H54 (cell line): ENCODE measurements at regions not wholly inside any gene's neighbourhood (a gene's known extent, or its start where the extent isn't known, plus 50 kb on each side); places are given as distances from the start of the nearest gene placed in this dataset.

Source experiments
- DNase-seq: peaks from one replicate; pipeline ENCODE4 v3.0.0; 2011; ENCODE audit warnings: low spot score, mixed read lengths; ENCODE audit not compliant: insufficient read length
- FAIRE-seq: peaks from 3 replicates; lab custom pipeline; 2011; peaks lifted over from hg19 to GRCh38; lab: Jason Lieb, UNC
- POLR2A ChIP-seq: IDR thresholded peaks from 2 replicates; pipeline ENCODE4 v1.6.1; 2011; ENCODE audit warnings: low read depth, mild to moderate bottlenecking, low read length

DNA sequence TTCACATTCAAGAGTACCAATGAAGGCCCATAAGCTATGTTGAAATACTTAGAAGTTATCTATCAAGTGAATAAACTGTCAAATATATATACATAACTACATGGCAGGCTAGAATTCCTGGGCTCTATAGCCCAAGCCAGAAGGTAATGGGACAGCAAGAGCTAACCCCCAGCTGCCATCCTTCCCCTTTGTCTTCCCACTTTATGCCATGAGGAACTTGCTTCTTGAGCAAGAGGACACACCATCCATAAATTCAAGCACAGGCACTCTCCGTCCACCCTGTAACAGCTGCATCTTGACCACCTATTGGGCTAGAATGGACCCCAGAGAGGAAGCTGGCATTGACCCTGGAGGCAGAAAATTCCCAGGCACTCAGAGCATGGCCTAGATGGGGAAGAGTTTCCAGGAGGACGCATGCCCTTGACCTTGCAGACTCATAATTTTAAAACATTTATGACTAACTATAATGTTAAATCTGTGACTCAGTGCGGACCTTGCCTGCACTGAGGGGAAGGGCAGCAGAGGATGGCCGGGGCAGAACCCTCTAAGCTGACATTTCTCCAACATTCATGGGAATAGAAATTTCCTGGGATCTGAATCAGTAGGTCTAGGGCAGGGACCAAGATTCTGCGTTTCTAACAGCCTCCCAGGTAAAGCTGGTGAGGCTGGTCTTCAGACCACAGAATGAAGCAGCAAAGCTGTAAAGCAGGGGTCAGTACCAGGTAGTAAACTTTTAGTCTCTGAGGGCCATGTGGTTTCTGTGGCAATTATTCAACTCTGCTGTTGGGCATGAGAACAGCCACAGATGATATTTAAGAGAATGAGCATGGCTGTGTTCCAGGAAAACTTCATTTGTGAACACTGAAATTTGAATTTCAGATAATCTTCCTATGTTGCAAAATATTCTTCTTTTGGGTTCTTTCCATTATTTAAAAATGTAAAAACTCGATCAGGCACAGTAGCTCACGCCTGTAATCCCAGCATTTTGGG, 71.4 kb upstream of the CLDN10 start:
- FAIRE-seq: no peak
- no peak for TF ChIP-seq POLR2A
- peak; percentile 12 for DNase-seq

DNA sequence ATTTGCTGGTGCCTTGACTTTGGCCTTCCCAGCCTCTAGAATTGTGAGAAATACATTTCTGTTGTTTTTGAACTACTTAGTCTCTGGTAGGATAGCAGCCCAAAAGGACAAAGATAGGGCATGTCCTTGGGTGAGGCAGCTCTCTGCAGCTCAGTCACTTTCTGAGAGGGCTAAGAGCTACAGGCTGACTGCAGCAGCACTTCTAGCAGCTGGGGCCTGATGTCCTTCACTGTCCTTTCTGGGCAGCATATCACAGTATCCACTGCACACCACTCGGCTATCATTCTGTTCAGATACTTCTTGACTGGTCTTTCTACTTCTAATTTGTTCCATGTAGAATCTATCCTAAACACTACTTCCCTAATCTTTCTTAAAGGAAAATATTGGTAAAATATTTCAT, 68.5 kb upstream of the CLDN10 start:
- no peak for FAIRE-seq
- no peak for TF ChIP-seq POLR2A
- DNase-seq: no peak

DNA sequence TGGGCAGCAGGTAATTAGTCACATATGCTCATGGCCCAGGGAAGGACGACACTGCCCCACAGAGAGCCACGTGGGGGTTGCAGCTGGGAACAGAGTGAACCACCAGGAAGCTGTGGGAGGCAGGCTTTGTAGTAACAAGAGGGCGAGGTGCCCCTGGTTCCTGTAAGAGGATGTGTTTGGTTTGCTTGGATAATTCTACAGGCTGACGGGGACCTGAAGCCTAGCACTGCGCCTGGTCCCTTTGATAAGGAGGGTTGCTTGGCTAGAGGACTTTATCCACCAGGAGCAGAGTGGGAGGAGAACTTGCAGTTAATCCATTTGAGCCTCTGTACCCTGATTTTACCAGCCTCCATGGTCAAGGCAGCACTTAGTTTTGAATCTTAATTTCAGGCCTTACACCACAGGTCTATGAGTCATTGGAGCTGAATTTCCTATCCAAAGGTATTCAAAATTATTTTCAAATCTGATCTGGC, 67.4 kb upstream of the CLDN10 start:
- FAIRE-seq (no peak), DNase-seq (peak; percentile 16)
- no peak for TF ChIP-seq POLR2A

DNA sequence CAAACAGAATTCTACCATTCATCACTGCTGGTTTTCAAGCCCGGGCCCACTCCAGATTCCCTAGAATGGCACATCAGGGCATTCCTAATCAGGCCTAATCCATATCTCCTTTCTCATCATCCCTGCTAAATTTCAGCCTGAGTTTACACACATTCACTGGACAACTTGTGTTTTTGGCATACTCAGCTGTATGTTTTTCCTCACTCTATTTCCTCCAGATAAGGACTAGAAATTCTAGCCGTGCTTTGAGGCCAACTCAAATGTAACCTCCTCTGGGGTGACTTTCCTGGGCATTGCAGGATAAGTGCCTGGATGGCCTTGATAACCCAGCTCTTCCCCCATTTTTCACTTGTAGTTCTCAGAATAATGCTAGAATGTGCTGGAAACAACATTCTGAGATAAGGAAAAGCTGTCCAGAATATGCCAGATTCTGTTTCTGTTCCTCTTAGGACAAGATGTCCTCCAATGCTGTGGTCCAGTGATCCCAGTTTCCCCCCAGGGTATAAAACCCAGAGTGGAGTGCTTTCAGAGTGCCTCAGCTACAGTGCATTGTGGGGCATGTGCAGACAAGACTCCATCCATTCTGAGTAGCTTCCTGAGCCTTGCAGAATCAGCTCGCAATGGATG, 66.9 kb upstream of the CLDN10 start:
- no peak for DNase-seq
- no peak for FAIRE-seq
- TF ChIP-seq POLR2A: no peak

DNA sequence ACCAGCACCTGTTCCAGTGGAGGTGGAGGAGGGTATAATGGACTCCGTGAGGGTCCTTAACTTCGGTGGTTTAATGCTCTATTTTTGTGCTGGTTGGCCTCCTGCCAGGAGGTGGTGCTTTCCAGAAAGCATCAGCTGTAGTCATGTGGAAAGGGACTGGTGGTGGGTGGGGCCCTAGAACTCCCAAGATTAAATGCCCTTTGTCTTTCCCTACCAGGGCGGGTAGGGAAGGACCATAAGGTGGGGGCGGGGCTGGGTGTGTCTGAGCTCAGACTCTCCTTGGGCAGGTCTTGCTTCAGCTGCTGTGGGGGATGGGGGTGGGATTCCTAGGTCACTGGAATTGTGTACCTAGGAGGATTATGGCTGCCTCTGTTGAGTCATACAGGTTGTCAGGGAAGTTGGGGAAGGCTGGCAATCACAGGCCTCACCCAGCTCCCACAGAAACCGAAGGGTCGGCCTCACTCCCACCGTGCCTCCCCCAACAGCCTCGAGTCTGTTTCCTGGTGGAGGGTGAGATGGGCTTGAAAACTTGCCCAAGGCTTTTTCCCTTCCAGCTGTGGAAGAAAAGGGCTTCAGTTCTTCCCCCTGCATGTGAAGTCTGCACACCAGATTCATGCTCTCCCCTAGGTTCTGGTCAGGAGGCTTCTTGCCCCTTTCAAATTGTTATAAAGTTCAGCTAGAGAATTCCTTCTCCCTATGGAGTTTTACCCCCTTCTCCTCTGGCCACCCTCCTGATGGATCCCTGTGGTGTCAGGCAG, 60.3 kb upstream of the CLDN10 start:
- TF ChIP-seq POLR2A: no peak
- FAIRE-seq (no peak), DNase-seq (no peak)

DNA sequence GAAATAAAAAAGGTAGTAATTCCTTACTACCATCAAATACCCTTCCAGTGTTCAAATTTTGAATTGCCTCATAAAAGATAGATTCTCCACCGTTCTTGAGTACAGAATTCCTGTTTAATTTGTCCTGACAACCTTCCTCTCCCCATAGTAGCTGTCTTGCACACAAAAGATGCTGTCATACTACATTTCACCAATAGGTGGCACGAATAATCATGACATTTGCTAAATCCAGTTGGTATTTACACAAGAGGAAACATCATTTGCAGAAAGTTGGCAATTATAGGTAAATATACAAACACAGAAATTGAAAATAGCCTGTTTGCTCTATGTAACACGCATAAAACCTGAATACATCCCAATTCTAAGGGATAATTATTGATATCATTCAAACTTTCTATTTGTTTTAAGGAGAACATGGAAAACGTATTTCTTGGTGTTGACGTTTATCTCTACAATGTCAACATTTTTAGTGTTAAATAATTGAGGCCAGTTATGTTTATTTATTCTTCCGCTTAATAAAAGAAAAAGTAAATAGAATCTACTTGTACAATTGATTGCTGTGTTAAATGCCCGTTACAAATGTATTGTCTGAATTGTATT, 58.3 kb upstream of the CLDN10 start:
- TF ChIP-seq POLR2A: no peak
- DNase-seq (peak; percentile 38), FAIRE-seq (peak; percentile 99)

DNA sequence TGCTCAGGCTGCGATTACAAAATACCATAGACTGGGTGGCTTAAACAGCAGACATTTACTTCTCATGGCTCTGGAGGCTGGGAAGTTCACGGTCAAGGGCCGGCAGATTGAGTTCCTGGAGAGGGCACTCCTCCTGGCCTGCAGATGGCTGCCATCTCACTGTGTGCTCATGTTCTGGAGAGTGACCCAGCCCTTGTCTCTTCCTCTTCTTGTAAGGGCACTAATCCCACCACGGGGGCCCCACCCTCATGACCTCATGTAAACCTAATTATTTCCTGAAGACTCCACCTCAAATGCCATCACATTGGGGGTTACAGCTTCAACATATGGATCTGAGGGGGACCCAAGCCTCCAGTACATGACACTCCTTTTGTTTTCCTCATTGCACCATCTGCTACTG, 56.0 kb upstream of the CLDN10 start:
- no peak for TF ChIP-seq POLR2A
- FAIRE-seq (no peak), DNase-seq (no peak)

DNA sequence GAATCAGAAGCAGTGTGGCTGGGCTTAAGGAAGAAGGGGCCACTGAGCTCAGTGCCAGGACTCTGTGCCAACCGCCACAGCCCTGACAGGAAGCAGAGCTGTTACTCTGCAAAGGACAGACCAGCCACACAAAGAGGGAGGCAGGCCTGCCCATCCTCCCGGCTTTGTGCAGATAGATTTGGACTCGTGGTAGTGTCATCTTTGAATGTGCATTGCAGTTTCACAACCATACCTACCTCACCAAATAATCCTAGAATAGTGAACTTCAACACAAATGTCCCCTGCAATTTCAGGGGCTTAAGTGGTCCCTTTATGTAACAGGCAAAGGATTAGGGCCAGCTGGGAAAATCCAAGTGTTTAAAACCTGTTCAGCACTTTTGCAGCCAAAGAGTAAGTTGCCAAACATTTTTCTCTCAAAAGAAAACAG, 55.1 kb upstream of the CLDN10 start:
- DNase-seq: no peak
- no peak for TF ChIP-seq POLR2A
- no peak for FAIRE-seq

DNA sequence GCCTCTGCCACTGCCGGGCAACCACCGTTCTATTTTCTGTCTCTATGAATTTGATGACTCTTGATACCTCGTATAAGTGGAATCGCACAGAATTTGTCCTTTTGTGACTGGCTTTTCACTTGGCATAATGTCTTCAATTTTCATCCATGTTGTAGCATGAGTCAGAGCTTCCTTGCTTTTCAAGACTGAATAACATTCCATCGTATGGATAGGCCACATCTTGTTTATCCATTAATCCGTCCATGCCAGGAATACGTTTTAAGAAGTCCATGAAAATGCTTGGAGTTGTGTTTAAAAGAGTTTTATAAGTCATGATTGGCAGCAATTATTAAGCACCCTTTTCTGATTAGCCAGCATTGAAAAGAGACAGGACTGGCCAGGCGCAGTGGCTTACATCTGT, 53.6 kb upstream of the CLDN10 start:
- DNase-seq: no peak
- FAIRE-seq: peak; percentile 27
- no peak for TF ChIP-seq POLR2A

DNA sequence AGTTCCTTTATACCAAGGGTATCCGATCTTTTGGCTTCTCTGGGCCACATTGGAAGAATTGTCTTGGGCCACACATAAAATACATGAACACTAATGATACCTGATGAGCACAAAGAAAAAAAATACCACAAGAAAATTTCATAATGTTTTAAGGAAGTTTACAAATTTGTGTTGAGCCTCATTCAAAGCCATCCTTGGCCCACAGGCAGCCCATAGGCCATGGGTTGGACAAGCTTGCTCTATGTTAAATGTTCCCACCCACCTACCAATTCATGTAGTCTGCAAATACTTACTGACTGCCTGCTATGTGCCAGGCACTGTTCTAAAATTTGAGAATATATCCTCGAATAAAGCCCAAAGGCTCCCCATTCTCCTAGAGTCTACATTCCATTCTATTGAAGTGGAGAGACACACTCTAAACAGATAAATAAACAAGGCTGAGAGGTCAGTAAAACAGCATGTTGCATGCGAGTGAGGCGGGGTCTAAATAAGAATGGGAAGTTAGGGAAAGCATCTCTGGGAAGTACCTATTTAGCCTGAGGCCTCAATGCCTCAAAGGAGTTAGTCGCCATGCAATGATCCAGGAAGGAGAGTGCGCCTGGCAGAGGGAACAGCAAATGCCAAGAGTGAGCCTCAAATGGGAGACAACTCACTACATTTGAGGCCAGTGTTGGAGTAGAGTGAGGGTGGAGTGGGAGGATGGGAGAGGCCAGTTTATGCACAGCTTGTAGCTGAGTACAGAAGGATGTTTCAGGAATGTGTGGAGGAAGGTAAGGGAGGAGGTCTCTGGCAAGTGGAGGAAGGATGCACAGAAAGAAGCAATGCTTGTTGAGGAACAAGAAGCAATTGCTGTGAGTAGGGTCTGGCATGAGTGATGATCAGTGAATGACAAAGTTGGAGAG, 52.5 kb upstream of the CLDN10 start:
- FAIRE-seq (peak; percentile 27), DNase-seq (no peak)
- no peak for TF ChIP-seq POLR2A

DNA sequence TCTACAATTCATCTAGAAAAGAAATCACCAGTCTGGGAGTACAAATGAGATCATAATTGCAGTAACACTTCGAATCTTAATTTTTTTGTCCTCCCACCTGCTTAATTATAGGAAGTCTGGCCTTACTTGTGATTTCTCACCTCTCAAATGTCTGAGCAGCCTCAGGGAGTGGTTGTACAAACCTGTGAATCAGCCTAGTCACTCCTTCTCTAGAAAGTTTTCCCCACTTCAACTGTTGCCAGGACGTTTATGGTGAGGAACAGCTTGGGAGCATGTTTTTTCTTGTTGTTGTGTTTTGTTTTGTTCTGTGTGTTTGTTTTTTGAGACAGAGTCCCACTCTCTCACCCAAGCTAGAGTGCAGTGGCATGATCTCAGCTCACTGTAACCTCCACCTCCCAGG, 50.3 kb upstream of the CLDN10 start:
- no peak for DNase-seq
- FAIRE-seq: no peak
- TF ChIP-seq POLR2A: no peak
